GM12874 (cell line): ENCODE measurements at regions not wholly inside any gene's neighbourhood (a gene's known extent, or its start where the extent isn't known, plus 50 kb on each side); places are given as distances from the start of the nearest gene placed in this dataset.

ENCODE experiments used
- TF ChIP-seq, protein P1 (sequence below): IDR thresholded peaks from 2 replicates; pipeline ENCODE4 v1.5.1; 2011; ENCODE audit warnings: low read depth, mild to moderate bottlenecking, control low read depth, low read length, moderate library complexity; ENCODE audit not compliant: insufficient read depth

- TF ChIP-seq, protein P1, sequence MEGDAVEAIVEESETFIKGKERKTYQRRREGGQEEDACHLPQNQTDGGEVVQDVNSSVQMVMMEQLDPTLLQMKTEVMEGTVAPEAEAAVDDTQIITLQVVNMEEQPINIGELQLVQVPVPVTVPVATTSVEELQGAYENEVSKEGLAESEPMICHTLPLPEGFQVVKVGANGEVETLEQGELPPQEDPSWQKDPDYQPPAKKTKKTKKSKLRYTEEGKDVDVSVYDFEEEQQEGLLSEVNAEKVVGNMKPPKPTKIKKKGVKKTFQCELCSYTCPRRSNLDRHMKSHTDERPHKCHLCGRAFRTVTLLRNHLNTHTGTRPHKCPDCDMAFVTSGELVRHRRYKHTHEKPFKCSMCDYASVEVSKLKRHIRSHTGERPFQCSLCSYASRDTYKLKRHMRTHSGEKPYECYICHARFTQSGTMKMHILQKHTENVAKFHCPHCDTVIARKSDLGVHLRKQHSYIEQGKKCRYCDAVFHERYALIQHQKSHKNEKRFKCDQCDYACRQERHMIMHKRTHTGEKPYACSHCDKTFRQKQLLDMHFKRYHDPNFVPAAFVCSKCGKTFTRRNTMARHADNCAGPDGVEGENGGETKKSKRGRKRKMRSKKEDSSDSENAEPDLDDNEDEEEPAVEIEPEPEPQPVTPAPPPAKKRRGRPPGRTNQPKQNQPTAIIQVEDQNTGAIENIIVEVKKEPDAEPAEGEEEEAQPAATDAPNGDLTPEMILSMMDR: no peak
Observed at GRCh38 chr2:217065695-217066405, 206.0 kb upstream of the TNP1 start.

GRCh38 chr2:217065012-217065290 lies 205.1 kb upstream of the TNP1 start:
- TF ChIP-seq, protein P1: no peak

DNA sequence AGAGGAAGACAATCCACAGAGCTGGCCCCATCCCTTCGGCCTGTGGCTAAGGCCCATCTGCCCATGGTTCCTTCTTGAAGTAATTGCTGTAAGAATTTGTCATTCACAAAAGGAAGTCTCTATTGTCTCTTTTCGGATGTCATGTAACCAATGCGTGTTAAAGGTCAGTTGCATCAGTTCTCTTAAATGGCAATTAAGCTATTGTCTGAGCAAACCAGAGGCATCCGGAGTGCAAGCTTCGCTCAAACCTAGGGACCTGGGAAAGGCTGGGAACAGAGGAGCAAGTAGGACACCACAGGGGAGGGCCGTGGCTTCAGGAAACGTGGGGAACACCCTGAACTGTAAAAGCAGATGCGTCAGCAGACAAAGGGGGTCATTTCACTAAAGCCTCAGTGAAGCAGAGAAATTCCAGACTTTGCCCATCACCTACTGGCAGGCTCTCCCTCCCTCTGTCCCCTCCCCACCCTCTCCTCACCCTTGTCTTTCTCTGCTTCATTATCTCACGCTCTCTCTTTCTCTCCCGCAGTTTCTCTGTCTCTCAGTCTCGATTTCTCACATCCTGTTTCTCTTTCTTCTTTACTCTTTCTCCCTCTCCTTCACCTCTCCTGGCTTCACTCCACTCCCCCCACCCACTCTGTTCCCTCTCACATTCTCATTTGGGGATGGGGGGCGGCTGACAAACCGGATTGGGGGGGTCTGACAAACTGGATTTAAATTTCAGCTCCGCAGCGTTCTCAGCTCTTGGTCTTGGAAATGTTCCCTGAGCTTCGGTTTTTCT lies 204.6 kb upstream of the TNP1 start:
- TF ChIP-seq, protein P1: no peak

DNA sequence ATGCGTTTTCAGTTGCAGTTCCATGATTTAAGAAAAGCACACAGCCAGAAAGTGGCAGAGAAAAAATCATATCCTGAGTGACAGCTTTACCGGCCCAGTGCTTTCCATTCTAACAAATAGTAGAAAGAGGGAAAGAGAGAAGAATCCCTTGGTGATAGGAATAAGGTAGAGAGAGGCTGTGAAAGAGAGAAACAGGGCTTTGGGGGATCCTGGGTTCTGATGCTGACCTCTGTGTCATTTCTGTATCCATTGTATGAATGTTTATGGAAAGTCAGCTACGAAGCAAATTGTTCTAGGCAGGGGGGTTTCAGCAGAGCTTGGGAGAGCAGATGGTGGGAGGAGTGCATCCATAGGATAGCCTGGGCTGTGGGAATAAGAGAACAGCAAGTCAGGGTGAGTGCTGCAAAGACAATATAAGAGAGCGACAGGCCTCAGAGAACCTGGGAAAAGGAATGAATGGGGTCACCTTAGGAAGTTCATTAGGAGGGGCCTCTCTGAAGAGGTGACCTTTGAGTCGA lies 203.4 kb upstream of the TNP1 start:
- TF ChIP-seq, protein P1: no peak

- TF ChIP-seq, protein P1: no peak
Observed at GRCh38 chr2:217062768-217063167, 202.9 kb upstream of the TNP1 start.

DNA sequence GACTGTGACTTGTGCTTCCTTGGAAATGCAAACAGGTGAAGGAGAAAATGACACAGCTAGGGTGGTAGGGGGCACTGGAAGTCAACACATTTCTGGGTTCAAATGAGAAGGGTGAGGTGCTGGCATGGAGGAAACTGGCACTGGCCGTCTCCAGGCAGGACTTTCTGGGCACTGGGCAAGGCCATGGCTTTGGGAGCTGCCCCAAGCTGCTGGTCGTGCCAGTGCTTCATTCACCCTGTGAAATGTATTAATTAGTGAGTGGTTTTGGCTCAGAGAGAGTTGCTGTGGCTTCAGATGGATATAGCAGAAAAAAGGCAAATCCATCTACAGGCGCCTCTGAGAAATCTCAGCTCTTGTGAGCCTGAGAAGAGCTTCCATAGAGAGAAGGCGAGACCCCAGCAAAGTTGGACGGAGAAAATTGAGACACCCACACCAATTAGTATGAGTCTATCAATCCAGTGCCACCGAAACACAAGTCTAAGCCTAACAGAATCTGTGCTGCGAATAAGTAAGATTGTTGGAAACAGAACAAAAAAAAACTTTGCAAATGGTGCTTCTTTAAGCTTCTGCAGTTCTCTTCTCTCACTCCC lies 202.1 kb upstream of the TNP1 start:
- TF ChIP-seq, protein P1: no peak

DNA sequence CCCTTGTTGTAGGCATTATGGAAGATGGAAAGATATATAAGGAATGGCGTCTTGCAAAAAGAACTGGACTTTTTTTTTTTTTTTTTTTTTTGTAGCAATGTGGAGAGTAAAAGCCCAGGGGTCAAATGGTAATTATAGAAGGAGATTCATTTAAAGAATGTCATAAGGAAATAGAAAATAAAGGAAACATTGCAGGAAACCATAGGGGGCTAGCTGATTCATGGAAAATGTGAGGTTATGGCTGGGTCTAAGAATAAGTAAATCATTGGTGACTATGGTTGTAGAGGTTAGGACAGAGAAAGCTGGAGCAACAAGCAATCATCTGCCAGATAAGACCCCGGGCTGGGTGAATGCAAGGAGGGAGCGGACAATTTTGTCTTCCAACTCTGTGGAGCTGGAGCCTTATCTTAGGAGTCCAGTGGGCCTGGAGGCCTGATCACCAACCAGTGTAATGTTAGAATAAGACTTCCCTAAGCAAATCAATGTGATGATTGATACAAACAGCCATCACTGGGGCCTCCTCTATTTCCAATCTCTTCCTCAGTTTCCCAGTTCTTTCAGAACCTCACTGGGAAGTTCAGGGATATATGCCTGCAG lies 201.2 kb upstream of the TNP1 start:
- TF ChIP-seq, protein P1: no peak
